Tibial nerve (tissue), 4 donors: ENCODE measurements at regions not wholly inside any gene's neighbourhood (a gene's known extent, or its start where the extent isn't known, plus 50 kb on each side); places are given as distances from the start of the nearest gene placed in this dataset.

Source experiments
- DNase-seq, 2 donors: peaks; one replicate each; pipeline ENCODE4 v3.0.0-alpha.2; 2019; ENCODE audit warnings: low spot score in 2 of 2
- H3K27ac ChIP-seq, 4 donors: fragments of 200-600 bp; sonication (generic) in 3 of 4; one replicate each; pipeline ENCODE4 v1.5.1; 2017 to 2019; ENCODE audit warnings: mild to moderate bottlenecking in 1 of 4
- H3K27me3 ChIP-seq, 2 donors: fragments of 200-600 bp; sonication (generic) in 1 of 2; one replicate each; pipeline versions ENCODE4 v1.5.1 to v1.6.0; 2017 to 2019
- H3K36me3 ChIP-seq, 3 donors: fragments of 200-600 bp; sonication (generic); one replicate each; pipeline ENCODE4 v1.5.1; 2018 to 2019
- H3K4me1 ChIP-seq, 4 donors: fragments of 200-600 bp; sonication (generic) in 3 of 4; one replicate each; pipeline ENCODE4 v1.5.1; 2017 to 2019
- H3K4me3 ChIP-seq, 4 donors: fragments of 200-600 bp; sonication (generic) in 3 of 4; one replicate each; pipeline ENCODE4 v1.5.1; 2017 to 2019; ENCODE audit warnings: mild to moderate bottlenecking in 1 of 4, moderate library complexity in 1 of 4
- H3K9me3 ChIP-seq, 4 donors: fragments of 200-600 bp; sonication (generic) in 3 of 4; one replicate each; pipeline ENCODE4 v1.5.1; 2017 to 2019
- CTCF ChIP-seq, 5 experiments: fragments of 200-600 bp in 3 of 5; fragments of 450-650 bp in 2 of 5; sonication (generic) in 3 of 5; IDR thresholded peaks; one replicate each; pipeline ENCODE4 v1.5.1; 2016 to 2019; ENCODE audit warnings: antibody characterized with exemption in 5 of 5, mild to moderate bottlenecking in 3 of 5, moderate library complexity in 2 of 5
- EP300 ChIP-seq, 2 donors: sonication (generic); formaldehyde crosslinking; IDR thresholded peaks; one replicate each; pipeline ENCODE4 v1.6.1; 2017; ENCODE audit warnings: antibody characterized with exemption in 2 of 2, mild to moderate bottlenecking in 1 of 2
- POLR2A ChIP-seq, 2 donors: fragments of 450-650 bp; IDR thresholded peaks; one replicate each; pipeline ENCODE4 v1.6.1; 2017; ENCODE audit warnings: antibody characterized with exemption in 2 of 2, mild to moderate bottlenecking in 2 of 2, moderate library complexity in 2 of 2
- WGBS, 2 donors: methylation state at CpG; one replicate each; pipeline ENCODE4 v1.1.5; 2018; 5-methylcytosine and 5-hydroxymethylcytosine counted together

GRCh38 chr17:13909901-13910519 is 159.3 kb upstream of the COX10 start:
- no peak for DNase-seq
- 92 to 93% methylated on average over 11 of the region's 11 CpGs for WGBS, 2 donors
- H3K27ac ChIP-seq: no peak overlapping the region
- no peak overlapping the region for H3K4me3 ChIP-seq
- no peaks in the 10 kb centered on the region for H3K36me3 ChIP-seq
- TF ChIP-seq POLR2A (IDR thresholded peaks at IDR 0.05): no peak
- no peak for TF ChIP-seq CTCF (IDR thresholded peaks at IDR 0.05)
- no peak for TF ChIP-seq EP300 (IDR thresholded peaks at IDR 0.05)
- no peaks in the 10 kb centered on the region for H3K4me1 ChIP-seq
- H3K9me3 ChIP-seq: no peaks in the 10 kb centered on the region
- H3K27me3 ChIP-seq: no peaks in the 10 kb centered on the region

- no peak for DNase-seq
- H3K27ac ChIP-seq: no peak overlapping the region
Measured at GRCh38 chr17:13917634-13918033, 151.7 kb upstream of the COX10 start.

GRCh38 chr17:13918247-13918646 is 151.1 kb upstream of the COX10 start:
- H3K36me3 ChIP-seq: no peaks in the 10 kb centered on the region
- no peak for DNase-seq
- TF ChIP-seq CTCF (IDR thresholded peaks at IDR 0.05) (no peak), POLR2A (IDR thresholded peaks at IDR 0.05) (no peak), EP300 (IDR thresholded peaks at IDR 0.05) (no peak)
- no peak overlapping the region for H3K27ac ChIP-seq
- H3K4me3 ChIP-seq: no peak overlapping the region
- no peaks in the 10 kb centered on the region for H3K9me3 ChIP-seq
- WGBS, 2 donors: 69 to 73% methylated on average over 4 of the region's 4 CpGs
- peaks cover 0 to 5% (median 0%) of the 10 kb centered on the region in 4 donors for H3K4me1 ChIP-seq
- H3K27me3 ChIP-seq: no peaks in the 10 kb centered on the region

More at GRCh38 chr17:13917634-13918033, 151.7 kb upstream of the COX10 start:
- TF ChIP-seq POLR2A (IDR thresholded peaks at IDR 0.05) (no peak), CTCF (IDR thresholded peaks at IDR 0.05) (no peak), EP300 (IDR thresholded peaks at IDR 0.05) (no peak)
- Histone ChIP-seq H3K9me3 (no peaks in the 10 kb centered on the region), H3K36me3 (no peaks in the 10 kb centered on the region), H3K4me1 (peaks cover 0 to 5% (median 0%) of the 10 kb centered on the region in 4 donors), H3K27me3 (no peaks in the 10 kb centered on the region), H3K4me3 (no peak overlapping the region)

GRCh38 chr17:13919818-13920217 is 149.5 kb upstream of the COX10 start:
- H3K9me3 ChIP-seq: no peaks in the 10 kb centered on the region
- 79 to 82% methylated on average over 6 of the region's 6 CpGs for WGBS, 2 donors
- TF ChIP-seq CTCF (IDR thresholded peaks at IDR 0.05): no peak
- TF ChIP-seq POLR2A (IDR thresholded peaks at IDR 0.05): no peak
- TF ChIP-seq EP300 (IDR thresholded peaks at IDR 0.05): no peak

GRCh38 chr17:13920413-13920812 is 148.9 kb upstream of the COX10 start:
- DNase-seq: no peak
- Histone ChIP-seq H3K9me3 (no peaks in the 10 kb centered on the region), H3K27me3 (no peaks in the 10 kb centered on the region), H3K4me1 (peaks cover 0 to 5% (median 0%) of the 10 kb centered on the region in 4 donors), H3K36me3 (no peaks in the 10 kb centered on the region), H3K4me3 (no peak overlapping the region), H3K27ac (no peak overlapping the region)
- 68 to 73% methylated on average over 3 of the region's 3 CpGs for WGBS, 2 donors
- TF ChIP-seq CTCF (IDR thresholded peaks at IDR 0.05): no peak
- no peak for TF ChIP-seq POLR2A (IDR thresholded peaks at IDR 0.05)
- TF ChIP-seq EP300 (IDR thresholded peaks at IDR 0.05): no peak

More at GRCh38 chr17:13919818-13920217, 149.5 kb upstream of the COX10 start:
- H3K36me3 ChIP-seq: no peaks in the 10 kb centered on the region
- H3K4me1 ChIP-seq: peaks cover 0 to 5% (median 0%) of the 10 kb centered on the region in 4 donors
- no peak overlapping the region for H3K4me3 ChIP-seq
- H3K27ac ChIP-seq: no peak overlapping the region
- no peak for DNase-seq
- no peaks in the 10 kb centered on the region for H3K27me3 ChIP-seq
